HCT116 (cell line): ENCODE measurements at regions not wholly inside any gene's neighbourhood (a gene's known extent, or its start where the extent isn't known, plus 50 kb on each side); places are given as distances from the start of the nearest gene placed in this dataset.
"Not testable (repeated sequence)": the region's sequence is repeated elsewhere in the genome, so short reads cannot be mapped to it uniquely, and the experiment has no call there.

Experiments
- CTCF ChIP-seq, 3 experiments: fragments of 200-600 bp in 1 of 3; sonication (generic) in 1 of 3; IDR thresholded peaks in 2 of 3; conservative IDR thresholded peaks in 1 of 3; 2 replicates each; pipeline ENCODE4 v1.5.1; 2012 to 2017; ENCODE audit warnings: low read depth in 2 of 3, low read length in 2 of 3, antibody characterized with exemption in 1 of 3, borderline replicate concordance in 1 of 3, control low read depth in 1 of 3, mild to moderate bottlenecking in 1 of 3, mixed read lengths in 1 of 3, mixed run types in 1 of 3, moderate library complexity in 1 of 3; ENCODE audit not compliant: insufficient read depth in 1 of 3
- EZH2 ChIP-seq: fragments of 200-600 bp; sonication (generic); IDR thresholded peaks from 2 replicates; pipeline ENCODE4 v1.6.1; 2017; ENCODE audit warnings: antibody characterized with exemption, mixed run types
- MAX ChIP-seq: IDR thresholded peaks from 2 replicates; pipeline ENCODE4 v1.6.1; 2012
- SP1 ChIP-seq: IDR thresholded peaks from 2 replicates; pipeline ENCODE4 v1.6.1; 2012; ENCODE audit warnings: low read depth
- TCF7L2 ChIP-seq: IDR thresholded peaks from 2 replicates; pipeline ENCODE4 v1.7.0; 2011; ENCODE audit warnings: borderline replicate concordance, inconsistent platforms; ENCODE audit not compliant: insufficient read depth, insufficient read length; ENCODE audit errors: extremely low read depth

DNA sequence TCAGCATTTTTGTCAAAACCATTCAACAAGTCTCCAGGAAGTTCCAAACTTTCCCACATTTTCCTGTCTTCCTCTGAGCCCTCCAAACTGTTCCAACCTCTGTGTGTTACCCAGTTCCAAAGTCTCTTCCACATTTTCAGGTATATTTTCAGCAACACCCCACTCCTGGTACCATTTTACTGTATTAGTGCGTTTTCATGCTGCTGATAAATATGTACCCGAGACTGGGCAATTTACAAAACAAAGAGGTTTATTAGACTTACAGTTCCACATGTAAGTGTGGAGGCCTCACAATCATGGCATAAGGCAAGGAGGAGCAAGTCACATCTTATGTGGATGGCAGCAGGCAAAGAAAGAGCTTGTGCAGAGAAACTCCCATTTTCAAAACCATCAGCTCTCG is 315.9 kb upstream of the ESRRG start:
- not testable (repeated sequence) for TF ChIP-seq CTCF (IDR thresholded peaks at IDR 0.05 in 2 of 3, conservative IDR thresholded peaks at IDR 0.05 in 1 of 3; ENCODE audit: borderline replicate concordance in 1 of 3, insufficient read depth in 1 of 3, low read depth in 2 of 3, low read length in 2 of 3); EZH2; SP1; MAX; TCF7L2
